ENCODE measurements at regions not wholly inside any gene's neighbourhood (a gene's known extent, or its start where the extent isn't known, plus 50 kb on each side); places are given as distances from the start of the nearest gene placed in this dataset.
A peak's percentile ranks its signal among the peaks of the same experiment; 100 is the strongest.

DNA sequence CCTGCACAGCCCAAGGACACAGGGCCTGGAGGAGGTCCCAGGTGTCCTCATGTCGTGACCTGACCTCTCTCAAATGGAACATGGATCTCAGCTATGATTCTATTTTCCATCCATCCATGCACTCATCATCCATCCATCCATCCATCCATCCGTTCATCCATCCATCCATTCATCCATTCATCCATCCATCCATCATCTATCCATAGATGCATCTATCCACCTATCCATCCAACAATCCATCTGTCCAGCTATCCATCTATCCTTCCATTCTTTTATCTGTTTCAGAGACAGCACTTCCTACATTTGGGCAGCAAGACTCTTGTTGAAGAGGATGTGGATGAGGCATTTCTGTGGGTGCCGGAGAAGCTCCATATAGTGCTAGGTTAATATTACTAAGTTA, 86.7 kb downstream of the SCGB2B2 start:
- no peaks in the 10 kb centered on the region for H3K4me1 ChIP-seq

DNA sequence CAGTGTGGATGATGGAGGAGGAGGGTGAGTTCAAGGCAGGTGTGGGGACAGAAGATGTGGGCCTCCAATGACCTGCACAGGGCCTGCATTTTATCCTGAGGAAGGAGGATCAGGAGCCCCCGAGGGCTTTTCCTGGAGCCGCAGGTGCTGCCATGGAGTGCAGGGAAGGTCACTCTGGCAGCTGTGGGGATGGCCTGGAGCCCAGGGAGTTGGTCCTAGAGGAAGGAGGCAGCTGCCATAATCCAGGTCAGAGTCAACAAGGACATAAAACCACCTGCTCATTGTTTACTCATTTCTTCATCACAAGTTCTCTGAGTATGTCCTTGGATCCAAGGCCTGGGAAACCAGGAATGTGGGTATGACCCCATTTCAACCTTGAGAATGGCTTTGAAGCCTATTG, 87.2 kb downstream of the SCGB2B2 start:
- no peak overlapping the region for H3K27ac ChIP-seq
- no peaks in the 10 kb centered on the region for H3K4me1 ChIP-seq
- H3K4me3 ChIP-seq: no peak overlapping the region
- intact Hi-C loops (cut with DNase I; ENCODE audit: low total_unique reads): no loop called here
- DNase-seq (ENCODE audit: low spot score in 2 of 2): no peak
- TF ChIP-seq POLR2AphosphoS5 (IDR thresholded peaks at IDR 0.05): no peak
- no peak for TF ChIP-seq POLR2A (IDR thresholded peaks at IDR 0.05)
- TF ChIP-seq, protein P1, sequence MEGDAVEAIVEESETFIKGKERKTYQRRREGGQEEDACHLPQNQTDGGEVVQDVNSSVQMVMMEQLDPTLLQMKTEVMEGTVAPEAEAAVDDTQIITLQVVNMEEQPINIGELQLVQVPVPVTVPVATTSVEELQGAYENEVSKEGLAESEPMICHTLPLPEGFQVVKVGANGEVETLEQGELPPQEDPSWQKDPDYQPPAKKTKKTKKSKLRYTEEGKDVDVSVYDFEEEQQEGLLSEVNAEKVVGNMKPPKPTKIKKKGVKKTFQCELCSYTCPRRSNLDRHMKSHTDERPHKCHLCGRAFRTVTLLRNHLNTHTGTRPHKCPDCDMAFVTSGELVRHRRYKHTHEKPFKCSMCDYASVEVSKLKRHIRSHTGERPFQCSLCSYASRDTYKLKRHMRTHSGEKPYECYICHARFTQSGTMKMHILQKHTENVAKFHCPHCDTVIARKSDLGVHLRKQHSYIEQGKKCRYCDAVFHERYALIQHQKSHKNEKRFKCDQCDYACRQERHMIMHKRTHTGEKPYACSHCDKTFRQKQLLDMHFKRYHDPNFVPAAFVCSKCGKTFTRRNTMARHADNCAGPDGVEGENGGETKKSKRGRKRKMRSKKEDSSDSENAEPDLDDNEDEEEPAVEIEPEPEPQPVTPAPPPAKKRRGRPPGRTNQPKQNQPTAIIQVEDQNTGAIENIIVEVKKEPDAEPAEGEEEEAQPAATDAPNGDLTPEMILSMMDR (IDR thresholded peaks at IDR 0.05): no peak
- no peaks in the 10 kb centered on the region for H3K27me3 ChIP-seq
- peaks cover 0 to 13% of the 10 kb centered on the region in 2 donors for H3K9me3 ChIP-seq
- no peaks in the 10 kb centered on the region for H3K36me3 ChIP-seq

More for the DNA sequence above, 86.7 kb downstream of the SCGB2B2 start:
- intact Hi-C loops (cut with DNase I; ENCODE audit: low total_unique reads): no loop called here
- H3K27ac ChIP-seq: no peak overlapping the region
- no peaks in the 10 kb centered on the region for H3K36me3 ChIP-seq
- TF ChIP-seq POLR2AphosphoS5 (IDR thresholded peaks at IDR 0.05): no peak
- TF ChIP-seq, protein P1 (IDR thresholded peaks at IDR 0.05): no peak
- TF ChIP-seq POLR2A (IDR thresholded peaks at IDR 0.05): no peak
- DNase-seq (ENCODE audit: low spot score in 2 of 2): no peak
- no peak overlapping the region for H3K4me3 ChIP-seq
- H3K27me3 ChIP-seq: no peaks in the 10 kb centered on the region
- H3K9me3 ChIP-seq: peaks cover 0 to 9% of the 10 kb centered on the region in 2 donors

DNA sequence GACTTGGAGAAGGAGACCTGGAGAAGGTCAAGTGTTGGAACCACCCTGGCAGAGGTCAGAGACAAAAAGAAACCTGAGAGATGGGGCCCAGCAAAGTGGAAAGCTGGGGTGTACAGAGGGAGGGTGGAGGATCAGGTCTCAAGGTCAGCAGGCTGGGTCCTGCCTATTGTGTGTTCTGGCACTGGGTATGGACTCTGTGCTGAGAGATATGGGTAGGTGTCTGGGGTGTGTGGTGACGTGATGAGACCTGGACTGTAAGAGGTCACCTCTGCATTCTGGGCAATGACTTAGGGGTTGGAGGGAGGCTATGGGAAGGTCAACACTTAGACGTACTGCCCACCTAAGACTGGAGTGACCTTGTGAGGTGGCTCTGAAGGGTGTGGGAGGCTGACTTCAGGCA, 88.1 kb downstream of the SCGB2B2 start:
- no peak for DNase-seq (ENCODE audit: low spot score in 2 of 2)

DNA sequence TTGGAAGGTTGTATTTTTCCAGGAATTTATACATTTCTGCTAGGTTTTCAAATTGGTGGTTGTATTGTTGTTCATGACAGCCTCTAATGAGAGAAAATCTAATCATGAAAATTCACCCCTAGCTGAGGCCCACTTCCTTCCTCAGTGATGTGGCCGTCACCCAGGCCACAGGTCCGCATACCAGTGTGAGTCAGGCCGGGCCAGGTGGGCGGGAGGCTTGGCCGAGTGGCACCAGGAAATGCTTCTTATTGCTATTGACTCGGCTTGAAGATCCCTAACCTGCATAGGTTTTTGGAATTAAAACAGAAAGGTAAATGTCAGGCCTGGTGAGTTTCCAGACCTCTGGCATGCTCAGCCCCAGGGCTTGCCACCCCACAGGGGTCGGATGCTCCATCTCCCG, 88.7 kb downstream of the SCGB2B2 start:
- Histone ChIP-seq H3K4me1 (no peaks in the 10 kb centered on the region), H3K27ac (peak overlapping the region in 1 of 2 donors; percentile 45), H3K9me3 (peaks cover 0 to 13% of the 10 kb centered on the region in 2 donors), H3K27me3 (no peaks in the 10 kb centered on the region), H3K4me3 (no peak overlapping the region), H3K36me3 (no peaks in the 10 kb centered on the region)
- DNase-seq (ENCODE audit: low spot score in 2 of 2): peak in 1 of 2 donors; percentile 47
- TF ChIP-seq, protein P1 (IDR thresholded peaks at IDR 0.05): no peak
- TF ChIP-seq POLR2AphosphoS5 (IDR thresholded peaks at IDR 0.05) (no peak), POLR2A (IDR thresholded peaks at IDR 0.05) (no peak)
- intact Hi-C loops (cut with DNase I; ENCODE audit: low total_unique reads): no loop called here

More for the DNA sequence above, 88.1 kb downstream of the SCGB2B2 start:
- intact Hi-C loops (cut with DNase I; ENCODE audit: low total_unique reads): no loop called here
- H3K4me1 ChIP-seq: no peaks in the 10 kb centered on the region
- H3K27ac ChIP-seq: peak overlapping the region in 1 of 2 donors; percentile 45
- H3K4me3 ChIP-seq: no peak overlapping the region
- no peak for TF ChIP-seq POLR2A (IDR thresholded peaks at IDR 0.05)
- TF ChIP-seq, protein P1 (IDR thresholded peaks at IDR 0.05): no peak
- H3K27me3 ChIP-seq: no peaks in the 10 kb centered on the region
- H3K36me3 ChIP-seq: no peaks in the 10 kb centered on the region
- peaks cover 0 to 13% of the 10 kb centered on the region in 2 donors for H3K9me3 ChIP-seq

DNA sequence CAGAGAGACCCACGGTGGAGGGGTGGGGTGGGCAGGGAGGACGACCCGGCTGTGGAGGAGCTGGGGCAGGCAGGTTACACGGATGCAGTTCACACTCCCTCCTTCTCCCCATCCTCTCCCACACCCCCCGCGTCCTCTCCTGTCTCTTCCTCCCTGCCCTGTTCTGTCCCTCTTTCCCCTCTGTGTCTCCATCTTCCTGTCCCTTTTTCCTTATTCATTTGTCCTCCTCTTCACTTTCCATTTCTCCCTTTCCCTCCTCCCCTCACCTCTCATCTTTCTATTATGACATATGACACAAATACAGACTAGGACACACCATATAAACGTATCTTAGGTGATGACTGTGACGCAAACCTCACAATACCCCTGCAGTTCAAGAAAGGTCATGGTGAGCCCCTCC, 96.6 kb downstream of the SCGB2B2 start:
- Histone ChIP-seq H3K4me3 (no peak overlapping the region), H3K27ac (no peak overlapping the region), H3K4me1 (no peaks in the 10 kb centered on the region), H3K27me3 (no peaks in the 10 kb centered on the region), H3K9me3 (peaks cover 0 to 4% of the 10 kb centered on the region in 2 donors), H3K36me3 (no peaks in the 10 kb centered on the region)
- TF ChIP-seq POLR2AphosphoS5 (IDR thresholded peaks at IDR 0.05) (no peak), POLR2A (IDR thresholded peaks at IDR 0.05) (no peak)
- TF ChIP-seq, protein P1 (IDR thresholded peaks at IDR 0.05): no peak
- DNase-seq (ENCODE audit: low spot score in 2 of 2): no peak
- intact Hi-C loops (cut with DNase I; ENCODE audit: low total_unique reads): no loop called here
